Osteoblast (primary cell): ENCODE measurements at regions not wholly inside any gene's neighbourhood (a gene's known extent, or its start where the extent isn't known, plus 50 kb on each side); places are given as distances from the start of the nearest gene placed in this dataset.

Source experiments
- DNase-seq: peaks from one replicate; pipeline ENCODE4 v3.0.0; 2011; ENCODE audit warnings: low spot score, mixed read lengths; ENCODE audit not compliant: insufficient read length; ENCODE audit errors: missing footprints
- H2AFZ ChIP-seq: 2 replicates; pipeline ENCODE4 v1.6.0; 2011; ENCODE audit warnings: mild to moderate bottlenecking, low read length
- H3K27ac ChIP-seq: 2 replicates; pipeline ENCODE4 v1.5.1; 2011; ENCODE audit warnings: mild to moderate bottlenecking, low read depth, low read length, moderate library complexity
- H3K27me3 ChIP-seq: 2 replicates; pipeline ENCODE4 v1.6.0; 2012; ENCODE audit warnings: mild to moderate bottlenecking, control low read depth, inconsistent platforms, low read length, moderate library complexity; ENCODE audit not compliant: insufficient read depth
- H3K36me3 ChIP-seq: 2 replicates; pipeline ENCODE4 v1.5.1; 2011; ENCODE audit warnings: mild to moderate bottlenecking, low read length, control low read depth, moderate library complexity; ENCODE audit not compliant: insufficient read depth
- H3K4me1 ChIP-seq: 2 replicates; pipeline ENCODE4 v1.5.1; 2011; ENCODE audit warnings: mild to moderate bottlenecking, low read length, control low read depth, moderate library complexity; ENCODE audit not compliant: insufficient read depth
- H3K4me2 ChIP-seq: 2 replicates; pipeline ENCODE4 v1.6.0; 2011; ENCODE audit warnings: mild to moderate bottlenecking, low read length; ENCODE audit not compliant: insufficient read depth
- H3K4me3 ChIP-seq: fragments of 200-600 bp; sonication (generic); 3 replicates; pipeline ENCODE4 v1.5.1; 2012; ENCODE audit warnings: mild to moderate bottlenecking, low read length, inconsistent platforms; ENCODE audit not compliant: insufficient read depth
- H3K79me2 ChIP-seq: 2 replicates; pipeline ENCODE4 v1.6.0; 2012; ENCODE audit warnings: mild to moderate bottlenecking, low read length, control low read depth, inconsistent platforms; ENCODE audit not compliant: insufficient read depth
- H3K9me3 ChIP-seq: 2 replicates; pipeline ENCODE4 v1.5.1; 2011; ENCODE audit warnings: low read depth, low read length, control low read depth
- H4K20me1 ChIP-seq: 2 replicates; pipeline ENCODE4 v1.6.0; 2012; ENCODE audit warnings: mild to moderate bottlenecking, low read length, control low read depth; ENCODE audit not compliant: insufficient read depth
- CTCF ChIP-seq: IDR thresholded peaks from 2 replicates; pipeline ENCODE4 v1.5.1; 2011; ENCODE audit warnings: mild to moderate bottlenecking, low read depth, low read length, moderate library complexity; ENCODE audit errors: extremely low read depth

GRCh38 chr4:57445686-57446085, 335.5 kb upstream of the IGFBP7 start:
- Histone ChIP-seq H3K4me2 (no peak overlapping the region), H3K36me3 (no peaks in the 10 kb centered on the region), H4K20me1 (no peaks in the 10 kb centered on the region), H3K27ac (no peak overlapping the region), H2AFZ (no peak overlapping the region), H3K4me3 (no peak overlapping the region), H3K79me2 (no peaks in the 10 kb centered on the region), H3K27me3 (no peaks in the 10 kb centered on the region), H3K9me3 (no peaks in the 10 kb centered on the region), H3K4me1 (no peaks in the 10 kb centered on the region)
- no peak for DNase-seq
- TF ChIP-seq CTCF = no peak

GRCh38 chr4:57444671-57445070, 334.5 kb upstream of the IGFBP7 start:
- H3K79me2 ChIP-seq = no peaks in the 10 kb centered on the region
- H3K4me3 ChIP-seq = no peak overlapping the region
- no peak for TF ChIP-seq CTCF
- H3K27ac ChIP-seq = no peak overlapping the region
- H3K4me2 ChIP-seq = no peak overlapping the region
- no peak for DNase-seq
- H3K9me3 ChIP-seq = no peaks in the 10 kb centered on the region
- H4K20me1 ChIP-seq = no peaks in the 10 kb centered on the region
- no peak overlapping the region for H2AFZ ChIP-seq
- H3K4me1 ChIP-seq = no peaks in the 10 kb centered on the region
- no peaks in the 10 kb centered on the region for H3K27me3 ChIP-seq
- H3K36me3 ChIP-seq = no peaks in the 10 kb centered on the region

GRCh38 chr4:57443787-57444186, 333.6 kb upstream of the IGFBP7 start:
- no peak for TF ChIP-seq CTCF
- H4K20me1 ChIP-seq = no peaks in the 10 kb centered on the region
- H2AFZ ChIP-seq = no peak overlapping the region
- no peaks in the 10 kb centered on the region for H3K36me3 ChIP-seq
- no peak overlapping the region for H3K4me3 ChIP-seq
- no peaks in the 10 kb centered on the region for H3K4me1 ChIP-seq
- no peaks in the 10 kb centered on the region for H3K9me3 ChIP-seq
- no peaks in the 10 kb centered on the region for H3K27me3 ChIP-seq
- no peak overlapping the region for H3K27ac ChIP-seq
- H3K4me2 ChIP-seq = no peak overlapping the region
- DNase-seq = no peak
- no peaks in the 10 kb centered on the region for H3K79me2 ChIP-seq

- Histone ChIP-seq H3K4me3 (no peak overlapping the region), H3K36me3 (no peaks in the 10 kb centered on the region), H3K27me3 (no peaks in the 10 kb centered on the region), H3K4me1 (no peaks in the 10 kb centered on the region), H3K4me2 (no peak overlapping the region), H3K27ac (no peak overlapping the region), H4K20me1 (no peaks in the 10 kb centered on the region), H3K79me2 (no peaks in the 10 kb centered on the region), H2AFZ (no peak overlapping the region), H3K9me3 (no peaks in the 10 kb centered on the region)
- TF ChIP-seq CTCF = no peak
- no peak for DNase-seq
Measured at GRCh38 chr4:57443308-57443707, 333.1 kb upstream of the IGFBP7 start.
